AG08395 (cell line): ENCODE measurements at regions not wholly inside any gene's neighbourhood (a gene's known extent, or its start where the extent isn't known, plus 50 kb on each side); places are given as distances from the start of the nearest gene placed in this dataset.
A peak's percentile ranks its signal among the peaks of the same experiment; 100 is the strongest.

Experiments used
- DNase-seq: peaks from one replicate; pipeline ENCODE4 v3.0.0; 2012; ENCODE audit warnings: mixed read lengths, low spot score

GRCh38 chr6:40753675-40754448, 166.7 kb upstream of the LRFN2 start:
- DNase-seq = no peak

- no peak for DNase-seq
These were observed 165.9 kb upstream of the LRFN2 start for GRCh38 chr6:40753048-40753447.

GRCh38 chr6:40744835-40745234, 157.7 kb upstream of the LRFN2 start:
- DNase-seq = no peak

- no peak for DNase-seq
These were observed 156.7 kb upstream of the LRFN2 start for GRCh38 chr6:40743690-40744446.

GRCh38 chr6:40743226-40743625, 156.1 kb upstream of the LRFN2 start:
- DNase-seq = no peak

GRCh38 chr6:40740518-40740917, 153.4 kb upstream of the LRFN2 start:
- no peak for DNase-seq

GRCh38 chr6:40738551-40739193, 151.5 kb upstream of the LRFN2 start:
- DNase-seq = peak; percentile 47

- no peak for DNase-seq
These were observed 148.4 kb upstream of the LRFN2 start for GRCh38 chr6:40735521-40735920.

GRCh38 chr6:40735121-40735520, 148.0 kb upstream of the LRFN2 start:
- DNase-seq = no peak

- DNase-seq = no peak
These were observed 147.4 kb upstream of the LRFN2 start for GRCh38 chr6:40734607-40735006.

GRCh38 chr6:40733770-40734396, 146.7 kb upstream of the LRFN2 start:
- no peak for DNase-seq

GRCh38 chr6:40733290-40733689, 146.1 kb upstream of the LRFN2 start:
- DNase-seq = no peak

- DNase-seq = no peak
These were observed 145.7 kb upstream of the LRFN2 start for GRCh38 chr6:40732878-40733277.

- DNase-seq = no peak
These were observed 141.5 kb upstream of the LRFN2 start for GRCh38 chr6:40728643-40729042.

- no peak for DNase-seq
These were observed 140.1 kb upstream of the LRFN2 start for GRCh38 chr6:40727271-40727670.

- DNase-seq = no peak
These were observed 139.7 kb upstream of the LRFN2 start for GRCh38 chr6:40726853-40727252.

GRCh38 chr6:40725390-40725789, 138.2 kb upstream of the LRFN2 start:
- no peak for DNase-seq

GRCh38 chr6:40724886-40725285, 137.7 kb upstream of the LRFN2 start:
- DNase-seq = no peak

- DNase-seq = peak; percentile 20
These were observed 136.8 kb upstream of the LRFN2 start for GRCh38 chr6:40723967-40724366.

- peak; percentile 36 for DNase-seq
These were observed 135.5 kb upstream of the LRFN2 start for GRCh38 chr6:40722553-40723258.

- DNase-seq = no peak
These were observed 134.9 kb upstream of the LRFN2 start for GRCh38 chr6:40722091-40722490.
